Ascending aorta (tissue), 2 donors: ENCODE measurements at regions not wholly inside any gene's neighbourhood (a gene's known extent, or its start where the extent isn't known, plus 50 kb on each side); places are given as distances from the start of the nearest gene placed in this dataset.

Source experiments
- DNase-seq, 2 donors: peaks; one replicate each; pipeline ENCODE4 v3.0.0-alpha.2; 2019; ENCODE audit warnings: low spot score in 2 of 2
- H3K27ac ChIP-seq, 2 donors: fragments of 200-600 bp; sonication (generic); one replicate each; pipeline ENCODE4 v1.5.1; 2016 to 2017; ENCODE audit warnings: mild to moderate bottlenecking in 1 of 2
- H3K27me3 ChIP-seq: fragments of 200-600 bp; sonication (generic); one replicate; pipeline ENCODE4 v1.5.1; 2017
- H3K36me3 ChIP-seq, 2 donors: fragments of 200-600 bp; sonication (generic); one replicate each; pipeline ENCODE4 v1.5.1; 2016
- H3K4me1 ChIP-seq, 2 donors: fragments of 200-600 bp; sonication (generic); one replicate each; pipeline ENCODE4 v1.5.1; 2016 to 2017; ENCODE audit warnings: mild to moderate bottlenecking in 1 of 2
- H3K4me3 ChIP-seq, 2 donors: fragments of 200-600 bp; sonication (generic); one replicate each; pipeline ENCODE4 v1.5.1; 2016 to 2017; ENCODE audit warnings: mild to moderate bottlenecking in 1 of 2
- H3K9me3 ChIP-seq, 2 donors: fragments of 200-600 bp; sonication (generic); one replicate each; pipeline ENCODE4 v1.5.1; 2016
- intact Hi-C: fragments of 100-400 bp; cut with DNase I; formaldehyde crosslinking; loops from one replicate; pipeline ENCODE4 v1.15.1; 2023
- TF ChIP-seq, protein P1 (sequence below), 3 experiments: fragments of 200-600 bp in 2 of 3; fragments of 450-650 bp in 1 of 3; sonication (generic) in 2 of 3; IDR thresholded peaks; one replicate each; pipeline ENCODE4 v1.5.1; 2016 to 2019; ENCODE audit warnings: antibody characterized with exemption in 3 of 3, mild to moderate bottlenecking in 1 of 3, moderate library complexity in 1 of 3

GRCh38 chr1:3992103-3992556 is 92.1 kb upstream of the C1orf174 start:
- intact Hi-C loops, result no loop called here
- Histone ChIP-seq H3K27me3 (no peaks in the 10 kb centered on the region), H3K9me3 (no peaks in the 10 kb centered on the region), H3K36me3 (no peaks in the 10 kb centered on the region), H3K4me1 (no peaks in the 10 kb centered on the region), H3K27ac (no peak overlapping the region), H3K4me3 (no peak overlapping the region)
- TF ChIP-seq, protein P1, sequence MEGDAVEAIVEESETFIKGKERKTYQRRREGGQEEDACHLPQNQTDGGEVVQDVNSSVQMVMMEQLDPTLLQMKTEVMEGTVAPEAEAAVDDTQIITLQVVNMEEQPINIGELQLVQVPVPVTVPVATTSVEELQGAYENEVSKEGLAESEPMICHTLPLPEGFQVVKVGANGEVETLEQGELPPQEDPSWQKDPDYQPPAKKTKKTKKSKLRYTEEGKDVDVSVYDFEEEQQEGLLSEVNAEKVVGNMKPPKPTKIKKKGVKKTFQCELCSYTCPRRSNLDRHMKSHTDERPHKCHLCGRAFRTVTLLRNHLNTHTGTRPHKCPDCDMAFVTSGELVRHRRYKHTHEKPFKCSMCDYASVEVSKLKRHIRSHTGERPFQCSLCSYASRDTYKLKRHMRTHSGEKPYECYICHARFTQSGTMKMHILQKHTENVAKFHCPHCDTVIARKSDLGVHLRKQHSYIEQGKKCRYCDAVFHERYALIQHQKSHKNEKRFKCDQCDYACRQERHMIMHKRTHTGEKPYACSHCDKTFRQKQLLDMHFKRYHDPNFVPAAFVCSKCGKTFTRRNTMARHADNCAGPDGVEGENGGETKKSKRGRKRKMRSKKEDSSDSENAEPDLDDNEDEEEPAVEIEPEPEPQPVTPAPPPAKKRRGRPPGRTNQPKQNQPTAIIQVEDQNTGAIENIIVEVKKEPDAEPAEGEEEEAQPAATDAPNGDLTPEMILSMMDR (IDR thresholded peaks at IDR 0.05), result no peak
- DNase-seq, result no peak

DNA sequence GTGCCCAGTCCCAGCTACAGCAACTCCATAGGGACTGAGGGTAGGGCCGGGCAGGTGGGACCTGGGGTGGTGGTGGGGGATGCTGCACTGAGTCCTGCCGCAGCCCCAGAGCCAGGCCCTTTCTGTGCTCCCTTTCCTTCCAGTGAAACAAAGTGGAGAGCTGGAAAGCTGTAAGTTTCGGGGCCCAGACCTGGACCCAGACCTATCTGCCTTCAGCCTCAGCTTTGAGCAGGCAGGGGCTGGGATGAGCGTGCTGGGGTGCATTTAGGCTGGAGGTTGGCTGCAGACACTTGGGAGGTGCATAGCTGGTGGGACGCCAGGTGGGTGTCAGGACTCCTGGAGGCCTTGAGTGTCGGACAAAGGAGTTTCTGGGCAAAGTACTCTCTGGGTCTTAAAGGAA is 92.7 kb upstream of the C1orf174 start:
- H3K4me1 ChIP-seq, result no peaks in the 10 kb centered on the region
- no peak overlapping the region for H3K27ac ChIP-seq
- no peaks in the 10 kb centered on the region for H3K27me3 ChIP-seq
- no peak for DNase-seq
- no peak overlapping the region for H3K4me3 ChIP-seq
- intact Hi-C loops, result no loop called here
- TF ChIP-seq, protein P1 (IDR thresholded peaks at IDR 0.05), result no peak
- H3K9me3 ChIP-seq, result no peaks in the 10 kb centered on the region
- no peaks in the 10 kb centered on the region for H3K36me3 ChIP-seq

DNA sequence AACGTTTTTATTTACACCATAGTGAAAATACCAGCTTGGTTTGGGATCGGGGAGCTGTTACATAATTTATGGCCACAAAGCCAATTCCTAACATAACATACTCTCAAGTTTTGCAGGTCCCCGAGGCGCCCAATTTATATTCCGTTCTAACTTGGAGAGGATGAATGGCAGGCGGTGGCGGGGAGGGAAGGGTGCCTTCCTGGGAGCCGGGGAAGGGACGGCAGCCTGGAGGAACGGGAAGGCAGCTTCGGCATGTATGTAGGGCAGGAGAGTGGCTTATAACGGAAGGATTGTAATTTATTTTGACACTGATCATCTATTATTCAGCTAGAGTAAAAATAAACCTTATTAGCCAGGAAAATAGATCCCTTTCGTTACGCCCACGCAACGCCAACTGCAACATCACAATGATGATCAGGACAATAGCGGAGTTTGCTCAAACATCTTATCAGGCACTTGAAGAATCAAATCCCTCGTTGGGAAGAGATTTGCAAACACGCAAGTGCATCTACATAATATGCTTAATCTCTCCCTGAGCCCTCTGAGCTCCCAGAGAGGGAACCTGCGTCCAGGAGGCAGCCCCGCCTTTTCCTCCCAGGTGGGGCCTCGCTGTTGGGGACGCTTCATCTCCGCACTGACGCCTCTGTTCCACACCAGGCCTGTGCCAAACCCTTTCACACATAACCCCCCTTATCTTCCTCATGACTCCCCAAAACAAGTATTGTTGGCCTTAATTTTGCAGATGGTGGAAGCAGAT is 93.7 kb upstream of the C1orf174 start:
- intact Hi-C loops, result no loop called here
- no peak for DNase-seq
- no peaks in the 10 kb centered on the region for H3K36me3 ChIP-seq
- no peaks in the 10 kb centered on the region for H3K4me1 ChIP-seq
- H3K27ac ChIP-seq, result no peak overlapping the region
- H3K27me3 ChIP-seq, result no peaks in the 10 kb centered on the region
- H3K4me3 ChIP-seq, result no peak overlapping the region
- TF ChIP-seq, protein P1 (IDR thresholded peaks at IDR 0.05), result no peak
- no peaks in the 10 kb centered on the region for H3K9me3 ChIP-seq

DNA sequence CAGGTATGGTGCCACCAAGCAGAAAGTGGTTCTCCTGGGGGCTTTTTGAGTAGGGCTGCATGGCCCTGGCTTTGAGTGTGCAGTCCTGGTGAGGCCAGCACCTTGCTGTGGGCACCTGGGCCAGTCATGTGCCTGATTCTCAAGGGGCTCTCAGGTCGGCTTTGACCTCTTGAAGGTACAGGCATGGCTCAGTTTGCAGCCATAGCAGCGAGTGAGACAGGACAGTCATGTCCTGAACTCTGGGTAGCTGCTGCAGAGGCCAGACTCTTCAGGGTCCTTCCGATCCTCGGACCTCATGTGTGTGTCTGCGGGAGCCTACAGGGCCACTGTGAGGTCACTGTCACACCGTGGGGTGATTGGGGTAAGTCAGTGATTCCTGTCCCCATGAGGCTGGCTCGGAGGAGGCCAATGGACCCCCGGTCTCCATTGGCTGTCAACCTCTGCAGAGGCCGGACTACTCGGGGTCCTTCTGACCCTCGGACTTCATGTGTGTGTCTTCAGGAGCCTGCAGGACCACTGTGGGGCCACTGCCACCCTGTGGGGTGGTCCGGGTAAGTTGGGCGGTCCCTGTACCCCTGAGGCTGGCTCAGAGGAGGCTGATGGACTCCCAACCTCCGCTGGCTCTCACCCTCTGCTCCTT is 95.2 kb upstream of the C1orf174 start:
- no peak overlapping the region for H3K4me3 ChIP-seq
- H3K9me3 ChIP-seq, result no peaks in the 10 kb centered on the region
- TF ChIP-seq, protein P1 (IDR thresholded peaks at IDR 0.05), result no peak
- no peaks in the 10 kb centered on the region for H3K36me3 ChIP-seq
- no peaks in the 10 kb centered on the region for H3K4me1 ChIP-seq
- no peaks in the 10 kb centered on the region for H3K27me3 ChIP-seq
- no peak for DNase-seq
- no peak overlapping the region for H3K27ac ChIP-seq
- intact Hi-C loops, result no loop called here

DNA sequence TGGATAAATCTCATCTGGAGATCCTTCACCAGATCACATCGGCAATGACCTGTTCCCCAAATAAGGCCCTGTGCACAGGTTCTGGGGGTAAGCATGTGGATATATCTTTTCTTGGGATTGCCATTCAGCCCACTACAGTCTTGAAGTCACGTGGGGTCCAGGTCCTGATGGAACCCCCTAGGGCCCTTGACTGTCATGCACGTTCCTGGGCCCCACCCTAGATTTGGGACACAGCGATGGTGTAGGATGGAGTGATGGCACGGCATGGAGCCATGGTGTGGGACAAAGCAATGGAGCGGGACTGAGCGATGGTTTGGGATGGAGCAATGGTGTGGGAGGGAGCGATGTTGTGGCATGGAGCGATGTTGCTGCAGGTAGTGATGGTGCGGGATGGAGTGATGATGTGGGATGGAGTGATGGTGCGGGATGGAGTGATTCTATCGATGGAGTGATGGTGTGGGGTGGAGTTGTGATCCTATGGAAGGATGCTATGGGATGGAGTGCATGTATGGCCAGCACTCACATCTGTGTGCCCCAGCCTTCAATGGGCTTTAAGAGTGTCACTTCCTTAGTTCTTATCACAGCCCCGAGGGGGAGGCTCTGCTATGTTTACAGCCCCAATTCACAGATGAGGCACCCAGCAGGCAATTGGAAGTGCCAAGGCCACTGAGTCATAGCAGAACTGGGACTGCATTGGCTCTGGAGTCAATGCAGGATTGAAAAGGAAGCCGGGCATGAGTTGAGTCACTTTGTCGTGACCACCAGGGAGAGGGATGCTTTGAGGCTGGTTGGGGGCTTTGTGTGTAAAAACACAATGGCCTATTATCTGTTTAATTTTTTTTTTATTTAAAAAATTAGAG is 97.0 kb upstream of the C1orf174 start:
- TF ChIP-seq, protein P1 (IDR thresholded peaks at IDR 0.05), result no peak
- H3K36me3 ChIP-seq, result no peaks in the 10 kb centered on the region
- H3K9me3 ChIP-seq, result no peaks in the 10 kb centered on the region
- no peaks in the 10 kb centered on the region for H3K27me3 ChIP-seq
- no peak overlapping the region for H3K4me3 ChIP-seq
- no peaks in the 10 kb centered on the region for H3K4me1 ChIP-seq
- DNase-seq, result no peak
- no peak overlapping the region for H3K27ac ChIP-seq
- intact Hi-C loops, result no loop called here
